ENCODE measurements at regions not wholly inside any gene's neighbourhood (a gene's known extent, or its start where the extent isn't known, plus 50 kb on each side); places are given as distances from the start of the nearest gene placed in this dataset.

- H3K36me3 ChIP-seq (ENCODE audit: control insufficient read depth, insufficient read depth, low read length): no peaks in the 10 kb centered on the region
- ChIA-PET POLR2A (no interaction called here), CTCF (no interaction called here)
- no peak for DNase-seq (ENCODE audit: low read depth)
- H3K4me3 ChIP-seq (ENCODE audit: low read depth, low read length): no peak overlapping the region
- TF ChIP-seq, protein P1, sequence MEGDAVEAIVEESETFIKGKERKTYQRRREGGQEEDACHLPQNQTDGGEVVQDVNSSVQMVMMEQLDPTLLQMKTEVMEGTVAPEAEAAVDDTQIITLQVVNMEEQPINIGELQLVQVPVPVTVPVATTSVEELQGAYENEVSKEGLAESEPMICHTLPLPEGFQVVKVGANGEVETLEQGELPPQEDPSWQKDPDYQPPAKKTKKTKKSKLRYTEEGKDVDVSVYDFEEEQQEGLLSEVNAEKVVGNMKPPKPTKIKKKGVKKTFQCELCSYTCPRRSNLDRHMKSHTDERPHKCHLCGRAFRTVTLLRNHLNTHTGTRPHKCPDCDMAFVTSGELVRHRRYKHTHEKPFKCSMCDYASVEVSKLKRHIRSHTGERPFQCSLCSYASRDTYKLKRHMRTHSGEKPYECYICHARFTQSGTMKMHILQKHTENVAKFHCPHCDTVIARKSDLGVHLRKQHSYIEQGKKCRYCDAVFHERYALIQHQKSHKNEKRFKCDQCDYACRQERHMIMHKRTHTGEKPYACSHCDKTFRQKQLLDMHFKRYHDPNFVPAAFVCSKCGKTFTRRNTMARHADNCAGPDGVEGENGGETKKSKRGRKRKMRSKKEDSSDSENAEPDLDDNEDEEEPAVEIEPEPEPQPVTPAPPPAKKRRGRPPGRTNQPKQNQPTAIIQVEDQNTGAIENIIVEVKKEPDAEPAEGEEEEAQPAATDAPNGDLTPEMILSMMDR (IDR thresholded peaks at IDR 0.05; ENCODE audit: insufficient read depth, low read depth, low read length): no peak
- H3K27me3 ChIP-seq (ENCODE audit: control insufficient read depth, insufficient read depth, low read length): no peaks in the 10 kb centered on the region
Observed at GRCh38 chr4:37157476-37158167, 86.9 kb upstream of the NWD2 start.

GRCh38 chr4:37160653-37161052, 83.9 kb upstream of the NWD2 start:
- H3K36me3 ChIP-seq (ENCODE audit: control insufficient read depth, insufficient read depth, low read length): no peaks in the 10 kb centered on the region
- ChIA-PET CTCF (no interaction called here), POLR2A (no interaction called here)
- TF ChIP-seq, protein P1 (IDR thresholded peaks at IDR 0.05; ENCODE audit: insufficient read depth, low read depth, low read length): no peak
- no peak overlapping the region for H3K4me3 ChIP-seq (ENCODE audit: low read depth, low read length)
- no peak for DNase-seq (ENCODE audit: low read depth)
- no peaks in the 10 kb centered on the region for H3K27me3 ChIP-seq (ENCODE audit: control insufficient read depth, insufficient read depth, low read length)

DNA sequence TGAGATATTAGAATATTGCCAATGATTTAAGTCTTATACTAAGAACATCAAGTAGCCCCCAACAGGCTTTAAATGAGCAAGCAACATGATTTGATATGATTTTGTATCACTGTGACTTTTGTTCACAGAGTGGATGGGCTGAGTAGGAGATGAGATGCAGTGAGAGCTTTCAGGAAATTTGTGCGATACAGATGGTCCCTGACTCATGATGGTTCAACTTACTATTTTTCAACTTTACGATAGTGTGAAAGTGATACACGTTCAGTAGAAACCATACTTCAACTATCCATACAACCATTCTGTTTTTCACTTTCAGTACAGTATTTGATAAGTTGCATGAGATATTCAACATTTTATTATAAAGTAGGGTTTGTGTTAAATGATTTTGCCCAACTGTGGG, 78.7 kb upstream of the NWD2 start:
- CTCF ChIA-PET: no interaction called here
- POLR2A ChIA-PET: no interaction called here
- TF ChIP-seq, protein P1 (IDR thresholded peaks at IDR 0.05; ENCODE audit: insufficient read depth, low read depth, low read length): no peak

GRCh38 chr4:37169956-37170355, 74.6 kb upstream of the NWD2 start:
- no peaks in the 10 kb centered on the region for H3K36me3 ChIP-seq (ENCODE audit: control insufficient read depth, insufficient read depth, low read length)
- H3K4me3 ChIP-seq (ENCODE audit: low read depth, low read length): no peak overlapping the region
- no peaks in the 10 kb centered on the region for H3K27me3 ChIP-seq (ENCODE audit: control insufficient read depth, insufficient read depth, low read length)
- CTCF ChIA-PET: no interaction called here
- POLR2A ChIA-PET: no interaction called here
- TF ChIP-seq, protein P1 (IDR thresholded peaks at IDR 0.05; ENCODE audit: insufficient read depth, low read depth, low read length): no peak
- DNase-seq (ENCODE audit: low read depth): no peak

More for the DNA sequence above, 78.7 kb upstream of the NWD2 start:
- DNase-seq (ENCODE audit: low read depth): no peak
- Histone ChIP-seq H3K27me3 (ENCODE audit: control insufficient read depth, insufficient read depth, low read length) (no peaks in the 10 kb centered on the region), H3K36me3 (ENCODE audit: control insufficient read depth, insufficient read depth, low read length) (no peaks in the 10 kb centered on the region), H3K4me3 (ENCODE audit: low read depth, low read length) (no peak overlapping the region)

- CTCF ChIA-PET: no interaction called here
- DNase-seq (ENCODE audit: low read depth): no peak
- no peaks in the 10 kb centered on the region for H3K36me3 ChIP-seq (ENCODE audit: control insufficient read depth, insufficient read depth, low read length)
- TF ChIP-seq, protein P1 (IDR thresholded peaks at IDR 0.05; ENCODE audit: insufficient read depth, low read depth, low read length): no peak
- POLR2A ChIA-PET: no interaction called here
- H3K4me3 ChIP-seq (ENCODE audit: low read depth, low read length): no peak overlapping the region
- no peaks in the 10 kb centered on the region for H3K27me3 ChIP-seq (ENCODE audit: control insufficient read depth, insufficient read depth, low read length)
Observed at GRCh38 chr4:37188100-37188499, 56.4 kb upstream of the NWD2 start.

Measured in BJ (cell line).